Activated naive CD4-positive, alpha-beta T cell treated with anti-CD3 and anti-CD28 coated beads for 36 hours (primary cell): ENCODE measurements at regions not wholly inside any gene's neighbourhood (a gene's known extent, or its start where the extent isn't known, plus 50 kb on each side); places are given as distances from the start of the nearest gene placed in this dataset.

Experiments used
- CTCF ChIA-PET: fragments of 350-600 bp; sonication (Branson Sonifier 250); formaldehyde crosslinking; loops from one replicate; lab custom pipeline; 2021; ENCODE audit warnings: antibody characterized with exemption; lab: Charles Lee
- DNase-seq: peaks from one replicate; pipeline ENCODE4 v3.0.0-alpha.2; 2020
- H3K27ac Mint-ChIP-seq: one replicate; pipeline ENCODE4 v1.8.0; 2021; ENCODE audit warnings: mild to moderate bottlenecking, mixed read lengths
- H3K27me3 Mint-ChIP-seq: one replicate; pipeline ENCODE4 v1.8.0; 2021; ENCODE audit warnings: low read depth, mixed read lengths
- H3K36me3 Mint-ChIP-seq: one replicate; pipeline ENCODE4 v1.8.0; 2021; ENCODE audit warnings: low read depth, mixed read lengths
- H3K4me1 Mint-ChIP-seq: one replicate; pipeline ENCODE4 v1.8.0; 2021; ENCODE audit warnings: low read depth, mixed read lengths
- H3K4me3 Mint-ChIP-seq: one replicate; pipeline ENCODE4 v1.8.0; 2021; ENCODE audit warnings: mild to moderate bottlenecking, moderate library complexity, mixed read lengths
- H3K9me3 Mint-ChIP-seq: one replicate; pipeline ENCODE4 v1.8.0; 2021; ENCODE audit warnings: mixed read lengths
- intact Hi-C: fragments of 100-400 bp; cut with micrococcal nuclease; formaldehyde crosslinking; loops from one replicate; pipeline ENCODE4 v1.15.1; 2023

DNA sequence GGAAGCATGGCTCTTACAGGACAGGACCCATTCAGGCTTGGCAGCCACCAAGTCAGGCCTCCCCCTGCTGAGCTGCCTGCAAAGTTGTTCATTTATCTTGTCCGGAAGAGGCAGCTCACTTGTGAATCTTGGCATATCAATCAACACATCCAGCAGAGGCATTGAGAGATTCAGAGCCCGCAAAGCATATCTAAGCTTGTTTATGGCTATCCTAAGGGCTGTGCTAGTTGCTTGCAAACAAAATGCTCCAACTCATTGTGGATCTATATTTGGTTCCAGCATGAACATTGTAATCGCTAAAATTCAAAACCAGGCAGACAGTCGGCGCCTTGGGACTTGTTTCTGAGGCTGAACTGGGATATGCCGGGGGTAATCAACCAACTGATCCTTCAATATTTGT is 106.1 kb downstream of the UNC5CL start:
- Mint-ChIP-seq H3K9me3 (no peaks in the 10 kb centered on the region), H3K4me1 (no peaks in the 10 kb centered on the region), H3K27ac (no peak overlapping the region), H3K36me3 (no peaks in the 10 kb centered on the region), H3K27me3 (no peaks in the 10 kb centered on the region), H3K4me3 (no peak overlapping the region)
- CTCF ChIA-PET: no interaction called here
- no peak for DNase-seq
- intact Hi-C loops: no loop called here

GRCh38 chr6:40932366-40932765 is 106.7 kb downstream of the UNC5CL start:
- no peaks in the 10 kb centered on the region for H3K9me3 Mint-ChIP-seq
- intact Hi-C loops: no loop called here

DNA sequence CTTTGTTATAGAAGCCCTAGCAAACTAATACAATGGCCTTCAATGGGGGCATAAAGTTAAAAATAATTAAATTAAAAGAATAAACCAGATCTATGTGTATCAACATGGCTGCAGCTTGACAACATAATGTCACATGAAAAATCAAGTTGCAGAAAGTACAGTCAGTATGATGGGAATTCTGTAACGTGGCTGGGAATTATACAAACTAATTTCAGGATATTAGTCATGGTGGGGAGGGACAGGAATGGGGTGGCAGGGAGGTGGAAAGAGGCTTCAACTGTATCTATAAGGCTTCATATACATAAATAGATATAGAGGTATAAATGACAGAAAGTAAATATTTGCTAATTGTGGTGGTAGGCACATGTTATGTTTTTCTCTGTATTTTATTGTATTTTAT is 107.1 kb downstream of the UNC5CL start:
- DNase-seq: no peak

More at GRCh38 chr6:40932366-40932765, 106.7 kb downstream of the UNC5CL start:
- DNase-seq: no peak
- CTCF ChIA-PET: no interaction called here
- Mint-ChIP-seq H3K4me1 (no peaks in the 10 kb centered on the region), H3K27ac (no peak overlapping the region), H3K4me3 (no peak overlapping the region), H3K36me3 (no peaks in the 10 kb centered on the region), H3K27me3 (no peaks in the 10 kb centered on the region)

GRCh38 chr6:40930555-40930954 is 108.5 kb downstream of the UNC5CL start:
- Mint-ChIP-seq H3K27me3 (peaks cover 7% of the 10 kb centered on the region), H3K27ac (no peak overlapping the region), H3K4me1 (no peaks in the 10 kb centered on the region), H3K36me3 (no peaks in the 10 kb centered on the region), H3K4me3 (no peak overlapping the region), H3K9me3 (no peaks in the 10 kb centered on the region)
- DNase-seq: no peak
- intact Hi-C loops: no loop called here
- CTCF ChIA-PET: no interaction called here

More for the DNA sequence above, 107.1 kb downstream of the UNC5CL start:
- no peaks in the 10 kb centered on the region for H3K4me1 Mint-ChIP-seq
- intact Hi-C loops: no loop called here
- H3K9me3 Mint-ChIP-seq: no peaks in the 10 kb centered on the region
- no peaks in the 10 kb centered on the region for H3K36me3 Mint-ChIP-seq
- no peak overlapping the region for H3K27ac Mint-ChIP-seq
- H3K27me3 Mint-ChIP-seq: no peaks in the 10 kb centered on the region
- H3K4me3 Mint-ChIP-seq: no peak overlapping the region
- CTCF ChIA-PET: no interaction called here

GRCh38 chr6:40930045-40930444 is 109.0 kb downstream of the UNC5CL start:
- CTCF ChIA-PET: no interaction called here
- no peaks in the 10 kb centered on the region for H3K9me3 Mint-ChIP-seq
- H3K27ac Mint-ChIP-seq: no peak overlapping the region
- intact Hi-C loops: no loop called here
- no peak overlapping the region for H3K4me3 Mint-ChIP-seq
- no peaks in the 10 kb centered on the region for H3K4me1 Mint-ChIP-seq
- DNase-seq: no peak
- H3K27me3 Mint-ChIP-seq: peaks cover 9% of the 10 kb centered on the region
- H3K36me3 Mint-ChIP-seq: no peaks in the 10 kb centered on the region

- intact Hi-C loops: no loop called here
- DNase-seq: no peak
- Mint-ChIP-seq H3K4me3 (no peak overlapping the region), H3K36me3 (no peaks in the 10 kb centered on the region), H3K9me3 (no peaks in the 10 kb centered on the region), H3K4me1 (no peaks in the 10 kb centered on the region), H3K27me3 (peaks cover 9% of the 10 kb centered on the region), H3K27ac (no peak overlapping the region)
- CTCF ChIA-PET: no interaction called here
Measured at GRCh38 chr6:40929176-40929575, 109.8 kb downstream of the UNC5CL start.

GRCh38 chr6:40928763-40929162 is 110.3 kb downstream of the UNC5CL start:
- Mint-ChIP-seq H3K4me3 (no peak overlapping the region), H3K9me3 (no peaks in the 10 kb centered on the region), H3K4me1 (no peaks in the 10 kb centered on the region), H3K36me3 (no peaks in the 10 kb centered on the region), H3K27ac (no peak overlapping the region), H3K27me3 (peaks cover 9% of the 10 kb centered on the region)
- no peak for DNase-seq
- CTCF ChIA-PET: no interaction called here
- intact Hi-C loops: no loop called here

GRCh38 chr6:40928307-40928706 is 110.7 kb downstream of the UNC5CL start:
- CTCF ChIA-PET: no interaction called here
- Mint-ChIP-seq H3K4me3 (no peak overlapping the region), H3K36me3 (no peaks in the 10 kb centered on the region), H3K27ac (no peak overlapping the region), H3K4me1 (no peaks in the 10 kb centered on the region), H3K27me3 (peaks cover 9% of the 10 kb centered on the region), H3K9me3 (no peaks in the 10 kb centered on the region)
- DNase-seq: no peak
- intact Hi-C loops: no loop called here

DNA sequence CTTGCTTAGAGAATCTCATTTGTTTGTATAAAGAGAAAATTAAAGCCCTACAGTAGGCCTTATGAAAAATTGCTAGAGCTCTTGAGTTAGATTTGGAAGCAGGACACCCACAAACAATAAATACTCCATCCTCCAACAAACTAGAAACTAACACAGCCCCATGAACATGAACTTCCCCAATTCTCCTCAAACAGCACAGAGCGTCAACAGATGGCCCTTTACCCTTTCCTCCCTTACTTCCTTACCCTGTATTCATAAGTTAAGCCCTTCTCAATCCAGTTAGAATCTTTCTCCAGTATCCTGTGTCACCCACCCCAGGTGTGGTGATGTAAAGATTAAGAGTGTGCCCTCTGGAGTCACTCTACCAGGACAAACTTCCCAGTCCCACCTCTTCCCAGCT is 113.7 kb downstream of the UNC5CL start:
- Mint-ChIP-seq H3K36me3 (no peaks in the 10 kb centered on the region), H3K4me3 (no peak overlapping the region), H3K9me3 (no peaks in the 10 kb centered on the region), H3K4me1 (no peaks in the 10 kb centered on the region), H3K27me3 (peaks cover 9% of the 10 kb centered on the region), H3K27ac (no peak overlapping the region)
- no peak for DNase-seq
- CTCF ChIA-PET: no interaction called here
- intact Hi-C loops: no loop called here

GRCh38 chr6:40924839-40925238 is 114.2 kb downstream of the UNC5CL start:
- no peak overlapping the region for H3K4me3 Mint-ChIP-seq
- no peak overlapping the region for H3K27ac Mint-ChIP-seq
- CTCF ChIA-PET: interaction anchor here (0.6 kb wide), 1 partner anchor 404 kb away, joined by 3 read pairs; no protein-coding TSS in a partner anchor

DNA sequence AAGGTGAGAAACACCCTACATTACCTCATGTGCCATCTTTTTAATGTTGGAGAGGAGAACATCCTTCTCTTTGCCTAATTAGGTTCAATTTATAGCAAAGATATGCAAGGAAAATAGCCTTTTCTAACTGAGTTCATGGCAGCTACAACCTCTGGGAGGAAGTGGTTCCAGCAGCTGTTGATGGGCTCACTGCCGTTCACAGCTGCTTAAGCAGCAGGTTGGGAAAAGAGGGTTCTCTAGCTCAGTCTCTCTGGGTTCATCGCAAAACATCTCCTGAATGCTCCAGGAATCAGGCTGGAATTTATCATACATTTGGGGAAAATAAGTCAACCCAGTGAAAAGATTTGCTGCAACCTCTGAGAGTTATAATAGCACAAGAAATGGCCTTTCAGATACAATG is 115.1 kb downstream of the UNC5CL start:
- Mint-ChIP-seq H3K4me3 (no peak overlapping the region), H3K27ac (no peak overlapping the region), H3K9me3 (no peaks in the 10 kb centered on the region), H3K36me3 (no peaks in the 10 kb centered on the region), H3K4me1 (no peaks in the 10 kb centered on the region), H3K27me3 (peaks cover 11% of the 10 kb centered on the region)
- CTCF ChIA-PET: interaction anchor here (0.6 kb wide), 2 partner anchors 50 to 404 kb away, joined by 3 read pairs; no protein-coding TSS in a partner anchor
- DNase-seq: no peak
- intact Hi-C loops: no loop called here

More at GRCh38 chr6:40924839-40925238, 114.2 kb downstream of the UNC5CL start:
- Mint-ChIP-seq H3K9me3 (no peaks in the 10 kb centered on the region), H3K4me1 (no peaks in the 10 kb centered on the region), H3K27me3 (peaks cover 9% of the 10 kb centered on the region), H3K36me3 (no peaks in the 10 kb centered on the region)
- DNase-seq: no peak
- intact Hi-C loops: no loop called here

DNA sequence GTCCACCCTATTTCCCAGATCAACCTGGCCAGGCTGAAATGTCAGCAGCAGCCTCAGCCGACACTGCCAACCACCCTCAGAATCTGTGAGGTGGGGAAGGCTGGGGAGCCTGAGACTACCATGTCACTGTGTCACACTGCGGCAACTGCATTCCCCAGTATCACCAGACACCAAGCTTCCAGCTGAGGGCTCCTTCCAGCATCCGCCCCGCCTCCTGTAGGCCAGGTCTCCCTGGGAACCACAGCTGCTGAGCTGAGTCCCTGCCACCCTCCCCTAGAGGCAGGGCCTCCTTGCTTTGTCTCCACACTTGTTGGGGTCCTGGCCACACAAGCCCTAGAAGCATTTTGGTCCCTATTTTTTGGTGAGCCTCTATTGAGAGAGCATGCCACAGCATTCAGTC is 115.7 kb downstream of the UNC5CL start:
- peaks cover 14% of the 10 kb centered on the region for H3K27me3 Mint-ChIP-seq
- intact Hi-C loops: no loop called here
- CTCF ChIA-PET: interaction anchor here (0.6 kb wide), 1 partner anchor 50 kb away, joined by 3 read pairs; no protein-coding TSS in a partner anchor
- no peaks in the 10 kb centered on the region for H3K9me3 Mint-ChIP-seq
- no peak overlapping the region for H3K27ac Mint-ChIP-seq
- DNase-seq: no peak
- H3K4me3 Mint-ChIP-seq: no peak overlapping the region
- no peaks in the 10 kb centered on the region for H3K36me3 Mint-ChIP-seq
- H3K4me1 Mint-ChIP-seq: no peaks in the 10 kb centered on the region

- Mint-ChIP-seq H3K27ac (no peak overlapping the region), H3K36me3 (no peaks in the 10 kb centered on the region), H3K9me3 (no peaks in the 10 kb centered on the region), H3K4me1 (no peaks in the 10 kb centered on the region), H3K4me3 (no peak overlapping the region), H3K27me3 (peaks cover 14% of the 10 kb centered on the region)
- no peak for DNase-seq
- intact Hi-C loops: no loop called here
- CTCF ChIA-PET: interaction anchor here (1.1 kb wide), 1 partner anchor 11 kb away, joined by 3 read pairs; no protein-coding TSS in a partner anchor
Measured at GRCh38 chr6:40922281-40922680, 116.7 kb downstream of the UNC5CL start.
